Adrenal gland (tissue), 9 donors: ENCODE measurements at regions not wholly inside any gene's neighbourhood (a gene's known extent, or its start where the extent isn't known, plus 50 kb on each side); places are given as distances from the start of the nearest gene placed in this dataset.

ENCODE experiments used
- DNase-seq, 7 donors: peaks; one replicate each; pipeline ENCODE4 v3.0.0-alpha.2; 2019 to 2020
- H3K27ac ChIP-seq, 5 donors: fragments of 200-600 bp; sonication (generic) in 4 of 5; 1 replicate in 3 of 5; 2 replicates in 2 of 5; pipeline versions ENCODE4 v1.5.1 to v1.8.0; 2016 to 2020; ENCODE audit warnings: mild to moderate bottlenecking in 1 of 5
- H3K27me3 ChIP-seq: fragments of 200-600 bp; 2 replicates; pipeline ENCODE4 v1.8.0; 2021
- H3K36me3 ChIP-seq, 2 donors: fragments of 200-600 bp; replicated peaks in 1 of 2; 1 replicate in 1 of 2; 2 replicates in 1 of 2; pipeline versions ENCODE4 v1.5.1 to v1.8.0; 2018 to 2022
- H3K4me1 ChIP-seq, 2 donors: fragments of 200-600 bp; replicated peaks in 1 of 2; 1 replicate in 1 of 2; 2 replicates in 1 of 2; pipeline versions ENCODE4 v1.5.1 to v1.8.0; 2018 to 2021
- H3K4me3 ChIP-seq, 4 donors: fragments of 200-600 bp; sonication (generic) in 3 of 4; one replicate each; pipeline ENCODE4 v1.5.1; 2016 to 2018
- H3K9me3 ChIP-seq, 3 donors: fragments of 200-600 bp; sonication (generic) in 1 of 3; replicated peaks in 1 of 3; 1 replicate in 2 of 3; 2 replicates in 1 of 3; pipeline versions ENCODE4 v1.5.1 to v1.8.0; 2016 to 2021
- CTCF ChIP-seq, 6 experiments: fragments of 450-650 bp in 4 of 6; fragments of 200-600 bp in 2 of 6; sonication (generic) in 1 of 6; IDR thresholded peaks; 1 replicate in 5 of 6; 2 replicates in 1 of 6; pipeline versions ENCODE4 v1.5.1 to v1.8.0; 2016 to 2021; ENCODE audit warnings: antibody characterized with exemption in 6 of 6, mild to moderate bottlenecking in 2 of 6, moderate library complexity in 1 of 6
- POLR2A ChIP-seq, 2 donors: fragments of 450-650 bp; IDR thresholded peaks; one replicate each; pipeline ENCODE4 v1.6.1; 2017; ENCODE audit warnings: antibody characterized with exemption in 2 of 2, mild to moderate bottlenecking in 2 of 2, moderate library complexity in 1 of 2
- WGBS, 4 donors: extraction: QIAGEN DNeasy Blood & Tissue Kit in 2 of 4; methylation state at CpG; one replicate each; pipeline versions ENCODE4 v1.1.5 to v1.1.7; 2013 to 2017; 5-methylcytosine and 5-hydroxymethylcytosine counted together
- intact Hi-C, 2 donors: fragments of 100-400 bp; cut with DNase I; formaldehyde crosslinking; loops; one replicate each; pipeline versions ENCODE4 v1.14.1 to v1.15.0; 2022 to 2023
- donor health status: healthy with polysubstance abuse.
- donor health status: Bipolar disorder and iron deficiency.
- donor health status: DM: yes; HTN: yes; CAD: no.
- donor health status: DM: no; HTN: no; CAD: no.
- donor health status: DM: no; HTN: no; CAD: no.

- no peak overlapping the region for H3K4me3 ChIP-seq
- no peak for TF ChIP-seq POLR2A (IDR thresholded peaks at IDR 0.05)
- TF ChIP-seq CTCF (IDR thresholded peaks at IDR 0.05), result no peak
- 63 to 80% (median 71%) methylated on average over 10 to 15 of the region's 15 CpGs for WGBS, 4 donors
- no peaks in the 10 kb centered on the region for H3K36me3 ChIP-seq
- no peaks in the 10 kb centered on the region for H3K9me3 ChIP-seq
- H3K4me1 ChIP-seq, result no peaks in the 10 kb centered on the region
- no peaks in the 10 kb centered on the region for H3K27me3 ChIP-seq
- DNase-seq, result no peak
- intact Hi-C loops, result no loop called here
- H3K27ac ChIP-seq, result no peak overlapping the region
These were observed 200.9 kb upstream of the ADAMTS16 start for GRCh38 chr5:4939042-4939781.

GRCh38 chr5:4941161-4941560 is 199.0 kb upstream of the ADAMTS16 start:
- Histone ChIP-seq H3K4me3 (no peak overlapping the region), H3K27me3 (no peaks in the 10 kb centered on the region), H3K36me3 (no peaks in the 10 kb centered on the region), H3K27ac (no peak overlapping the region), H3K9me3 (no peaks in the 10 kb centered on the region), H3K4me1 (no peaks in the 10 kb centered on the region)
- WGBS, 4 donors, result 79 to 86% (median 81%) methylated on average over 12 of the region's 12 CpGs
- intact Hi-C loops, result loop anchor here (5.0 kb wide), 2 partner anchors 64 to 69 kb away; no protein-coding TSS in a partner anchor
- DNase-seq, result no peak
- TF ChIP-seq POLR2A (IDR thresholded peaks at IDR 0.05), result no peak
- TF ChIP-seq CTCF (IDR thresholded peaks at IDR 0.05), result no peak

- H3K4me1 ChIP-seq, result no peaks in the 10 kb centered on the region
- intact Hi-C loops, result loop anchor here (5.0 kb wide), 2 partner anchors 65 to 70 kb away; no protein-coding TSS in a partner anchor
These were observed 197.9 kb upstream of the ADAMTS16 start for GRCh38 chr5:4941957-4942830.

More at GRCh38 chr5:4941957-4942830, 197.9 kb upstream of the ADAMTS16 start:
- no peak overlapping the region for H3K27ac ChIP-seq
- TF ChIP-seq POLR2A (IDR thresholded peaks at IDR 0.05), result no peak
- TF ChIP-seq CTCF (IDR thresholded peaks at IDR 0.05), result peak; percentile 49 to 80 (median 70)
- WGBS, 4 donors, result 39 to 45% (median 42%) methylated on average over 29 to 33 of the region's 33 CpGs
- peak in 3 of 7 donors; percentile 4 to 21 (median 20) for DNase-seq
- H3K9me3 ChIP-seq, result no peaks in the 10 kb centered on the region
- no peaks in the 10 kb centered on the region for H3K27me3 ChIP-seq
- no peaks in the 10 kb centered on the region for H3K36me3 ChIP-seq
- H3K4me3 ChIP-seq, result no peak overlapping the region
